ENCODE measurements at regions not wholly inside any gene's neighbourhood (a gene's known extent, or its start where the extent isn't known, plus 50 kb on each side); places are given as distances from the start of the nearest gene placed in this dataset.

GRCh38 chr12:91577586-91578539 lies 395.2 kb upstream of the DCN start:
- no peak for TF ChIP-seq GATA3 (IDR thresholded peaks at IDR 0.05; ENCODE audit: low read depth, low read length)
- no peak for TF ChIP-seq GATA2 (IDR thresholded peaks at IDR 0.05; ENCODE audit: low read depth, low read length)

GRCh38 chr12:91576432-91576831 lies 393.8 kb upstream of the DCN start:
- TF ChIP-seq GATA3 (IDR thresholded peaks at IDR 0.05; ENCODE audit: low read depth, low read length) (no peak), GATA2 (IDR thresholded peaks at IDR 0.05; ENCODE audit: low read depth, low read length) (no peak)

DNA sequence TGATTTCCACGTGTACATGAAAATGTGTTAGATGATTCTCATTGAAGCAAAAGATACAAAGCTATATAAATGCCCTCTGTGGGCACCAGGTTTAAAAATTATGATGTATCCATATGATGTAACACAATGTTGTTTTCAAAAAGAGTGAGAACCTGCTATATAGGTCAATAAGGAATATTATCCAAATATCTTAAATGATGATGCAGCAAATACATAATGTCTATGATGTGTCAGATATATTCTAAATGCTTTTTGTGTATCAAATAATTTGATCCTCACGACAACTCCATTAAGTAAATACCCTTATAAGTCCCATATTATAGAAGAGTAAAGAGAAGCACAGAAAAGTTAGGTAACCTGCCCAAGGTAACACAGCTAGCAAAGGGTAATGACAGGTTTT lies 393.0 kb upstream of the DCN start:
- TF ChIP-seq GATA3 (IDR thresholded peaks at IDR 0.05; ENCODE audit: low read depth, low read length) (no peak), GATA2 (IDR thresholded peaks at IDR 0.05; ENCODE audit: low read depth, low read length) (no peak)

DNA sequence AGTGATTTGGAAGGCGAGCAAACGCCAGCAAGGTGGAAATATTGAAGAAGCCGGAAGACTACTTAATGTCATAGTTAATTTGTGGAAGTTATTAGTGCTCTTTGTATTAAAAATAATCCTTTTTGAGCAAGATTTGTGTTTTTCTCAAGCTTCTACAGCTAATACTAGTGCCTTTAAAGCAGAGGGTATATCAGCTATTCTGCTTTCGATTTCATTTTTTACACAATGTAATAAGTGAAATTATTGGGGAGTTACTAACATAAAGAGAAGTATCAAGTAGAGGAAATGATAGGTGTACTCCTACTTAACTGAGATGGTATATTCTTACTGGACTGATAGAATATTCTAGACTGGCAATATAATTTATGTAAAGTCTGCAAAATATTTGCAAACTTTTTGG lies 392.4 kb upstream of the DCN start:
- TF ChIP-seq GATA2 (IDR thresholded peaks at IDR 0.05; ENCODE audit: low read depth, low read length) (no peak), GATA3 (IDR thresholded peaks at IDR 0.05; ENCODE audit: low read depth, low read length) (no peak)

DNA sequence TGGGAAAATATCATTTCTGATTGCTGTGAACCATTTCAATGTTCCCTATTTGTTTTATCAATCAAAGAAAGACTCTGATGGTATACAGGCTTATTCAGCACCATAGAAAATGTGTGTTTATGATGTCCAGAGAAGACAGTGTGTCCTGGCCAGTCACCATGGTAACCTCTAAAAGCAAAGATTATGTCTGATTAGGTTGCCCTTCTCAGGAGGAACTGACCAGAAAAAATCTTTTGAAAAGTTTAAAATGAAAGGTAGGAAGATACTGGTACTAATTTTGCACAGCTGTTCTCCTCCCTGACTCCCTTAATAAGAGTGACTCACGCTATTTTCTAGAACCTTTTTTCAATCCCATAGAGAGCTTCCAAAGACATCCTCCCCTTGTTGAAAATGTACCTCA lies 391.8 kb upstream of the DCN start:
- no peak for TF ChIP-seq GATA2 (IDR thresholded peaks at IDR 0.05; ENCODE audit: low read depth, low read length)
- no peak for TF ChIP-seq GATA3 (IDR thresholded peaks at IDR 0.05; ENCODE audit: low read depth, low read length)

- no peak for TF ChIP-seq GATA2 (IDR thresholded peaks at IDR 0.05; ENCODE audit: low read depth, low read length)
- no peak for TF ChIP-seq GATA3 (IDR thresholded peaks at IDR 0.05; ENCODE audit: low read depth, low read length)
These were observed 390.3 kb upstream of the DCN start for GRCh38 chr12:91572869-91573268.

DNA sequence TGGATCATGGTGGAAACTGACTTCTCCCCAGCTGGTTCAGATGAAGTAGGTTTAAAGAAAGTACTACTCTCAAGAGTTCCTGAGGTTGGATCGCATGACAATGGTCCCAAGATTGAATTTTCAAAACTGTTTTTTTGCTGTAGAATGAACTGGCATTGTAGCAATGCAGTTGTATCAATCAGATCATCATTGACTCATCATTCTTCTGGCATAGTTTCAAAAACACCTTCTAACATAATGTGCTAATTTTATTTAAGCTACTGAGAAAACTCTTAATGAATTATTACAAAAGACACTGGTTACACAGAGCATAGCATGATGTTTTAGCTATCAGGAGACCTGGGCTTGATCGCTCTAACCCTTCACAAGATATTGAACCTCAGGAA lies 384.5 kb upstream of the DCN start:
- TF ChIP-seq GATA3 (IDR thresholded peaks at IDR 0.05; ENCODE audit: low read depth, low read length) (no peak), GATA2 (IDR thresholded peaks at IDR 0.05; ENCODE audit: low read depth, low read length) (no peak)

DNA sequence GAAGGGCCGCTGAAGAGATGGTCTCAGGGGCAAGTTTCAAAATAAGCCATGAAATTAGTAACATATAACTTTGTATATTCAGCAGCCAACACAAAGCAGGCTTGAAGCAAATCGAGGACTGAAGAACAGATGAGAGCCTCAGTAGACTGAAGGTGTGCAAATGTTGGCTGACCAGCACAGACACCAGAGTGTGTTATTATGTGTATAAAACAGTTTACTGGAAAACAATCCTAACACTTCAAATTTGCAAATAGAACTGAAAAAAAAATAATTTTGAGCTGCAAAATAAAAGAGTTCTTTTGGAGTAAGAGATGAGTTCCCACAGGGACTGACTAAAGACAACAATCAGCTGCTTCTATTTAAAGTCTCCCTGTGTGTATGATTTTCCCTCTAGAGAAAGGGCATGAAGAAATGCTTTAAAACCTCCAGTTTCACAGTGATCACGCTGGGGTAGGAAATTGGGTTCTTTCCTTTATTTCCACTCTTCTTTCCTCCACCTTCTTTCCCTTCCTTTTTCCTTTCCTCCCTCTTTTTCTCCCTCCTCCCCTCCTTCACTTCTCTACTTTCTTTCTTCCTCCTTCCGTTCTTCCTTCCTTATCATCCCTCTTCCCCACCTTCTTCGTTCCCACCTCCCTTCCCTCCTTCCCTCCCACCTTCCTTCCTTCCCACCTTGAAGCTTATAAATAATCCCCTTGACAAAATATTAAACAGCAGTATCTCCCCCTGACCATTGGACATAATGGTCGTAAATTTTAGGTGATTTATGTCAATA lies 383.9 kb upstream of the DCN start:
- TF ChIP-seq GATA2 (IDR thresholded peaks at IDR 0.05; ENCODE audit: low read depth, low read length), result no peak
- no peak for TF ChIP-seq GATA3 (IDR thresholded peaks at IDR 0.05; ENCODE audit: low read depth, low read length)

GRCh38 chr12:91565846-91566245 lies 383.2 kb upstream of the DCN start:
- no peak for TF ChIP-seq GATA3 (IDR thresholded peaks at IDR 0.05; ENCODE audit: low read depth, low read length)
- TF ChIP-seq GATA2 (IDR thresholded peaks at IDR 0.05; ENCODE audit: low read depth, low read length), result no peak

DNA sequence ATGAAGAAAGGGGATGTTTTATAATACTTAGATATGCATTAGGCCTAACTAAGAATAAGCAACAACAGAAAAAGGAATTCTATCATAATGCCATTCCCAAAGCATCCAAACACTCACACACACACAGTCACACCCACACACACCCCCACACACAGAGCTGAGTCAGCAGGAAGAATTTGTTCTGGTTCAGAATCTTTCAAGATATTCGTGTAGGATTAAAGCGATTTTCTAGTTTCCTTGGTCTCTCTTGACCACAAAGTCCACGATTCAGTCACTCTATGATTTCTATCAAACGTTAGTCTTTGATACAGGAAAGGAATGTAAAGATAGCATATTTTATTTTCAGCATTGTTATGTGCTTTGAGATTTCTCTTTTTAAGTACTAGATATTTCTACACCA lies 382.6 kb upstream of the DCN start:
- TF ChIP-seq GATA3 (IDR thresholded peaks at IDR 0.05; ENCODE audit: low read depth, low read length), result no peak
- TF ChIP-seq GATA2 (IDR thresholded peaks at IDR 0.05; ENCODE audit: low read depth, low read length), result no peak

GRCh38 chr12:91563011-91563765 lies 380.6 kb upstream of the DCN start:
- no peak for TF ChIP-seq GATA2 (IDR thresholded peaks at IDR 0.05; ENCODE audit: low read depth, low read length)

GRCh38 chr12:91562476-91562875 lies 379.9 kb upstream of the DCN start:
- no peak for TF ChIP-seq GATA2 (IDR thresholded peaks at IDR 0.05; ENCODE audit: low read depth, low read length)
- TF ChIP-seq GATA3 (IDR thresholded peaks at IDR 0.05; ENCODE audit: low read depth, low read length), result no peak

GRCh38 chr12:91561958-91562325 lies 379.3 kb upstream of the DCN start:
- no peak for TF ChIP-seq GATA3 (IDR thresholded peaks at IDR 0.05; ENCODE audit: low read depth, low read length)
- no peak for TF ChIP-seq GATA2 (IDR thresholded peaks at IDR 0.05; ENCODE audit: low read depth, low read length)

GRCh38 chr12:91561301-91561957 lies 378.8 kb upstream of the DCN start:
- no peak for TF ChIP-seq GATA3 (IDR thresholded peaks at IDR 0.05; ENCODE audit: low read depth, low read length)
- no peak for TF ChIP-seq GATA2 (IDR thresholded peaks at IDR 0.05; ENCODE audit: low read depth, low read length)
